ENCODE measurements at regions not wholly inside any gene's neighbourhood (a gene's known extent, or its start where the extent isn't known, plus 50 kb on each side); places are given as distances from the start of the nearest gene placed in this dataset.
"Not testable (repeated sequence)": the region's sequence is repeated elsewhere in the genome, so short reads cannot be mapped to it uniquely, and the experiment has no call there.

GRCh38 chr7:79513261-79513660 lies 59.8 kb upstream of the MAGI2 start:
- peaks cover 3% of the 10 kb centered on the region for H3K9me3 Mint-ChIP-seq
- H3K27ac Mint-ChIP-seq = no peak overlapping the region
- no peaks in the 10 kb centered on the region for H3K4me1 Mint-ChIP-seq
- no peak for DNase-seq
- no peak overlapping the region for H3K4me3 Mint-ChIP-seq
- no peaks in the 10 kb centered on the region for H3K36me3 Mint-ChIP-seq
- H3K27me3 Mint-ChIP-seq = peaks cover 5% of the 10 kb centered on the region

GRCh38 chr7:79512261-79512660 lies 58.8 kb upstream of the MAGI2 start:
- Mint-ChIP-seq H3K27me3 (peaks cover 5% of the 10 kb centered on the region), H3K36me3 (no peaks in the 10 kb centered on the region), H3K4me1 (no peaks in the 10 kb centered on the region)

GRCh38 chr7:79511056-79511455 lies 57.6 kb upstream of the MAGI2 start:
- H3K9me3 Mint-ChIP-seq, H3K27me3 Mint-ChIP-seq, DNase-seq, H3K4me3 Mint-ChIP-seq, H3K27ac Mint-ChIP-seq, H3K4me1 Mint-ChIP-seq, H3K36me3 Mint-ChIP-seq: not testable (repeated sequence)

More at GRCh38 chr7:79512261-79512660, 58.8 kb upstream of the MAGI2 start:
- Mint-ChIP-seq H3K4me3 (no peak overlapping the region), H3K27ac (no peak overlapping the region), H3K9me3 (peaks cover 3% of the 10 kb centered on the region)
- no peak for DNase-seq

DNA sequence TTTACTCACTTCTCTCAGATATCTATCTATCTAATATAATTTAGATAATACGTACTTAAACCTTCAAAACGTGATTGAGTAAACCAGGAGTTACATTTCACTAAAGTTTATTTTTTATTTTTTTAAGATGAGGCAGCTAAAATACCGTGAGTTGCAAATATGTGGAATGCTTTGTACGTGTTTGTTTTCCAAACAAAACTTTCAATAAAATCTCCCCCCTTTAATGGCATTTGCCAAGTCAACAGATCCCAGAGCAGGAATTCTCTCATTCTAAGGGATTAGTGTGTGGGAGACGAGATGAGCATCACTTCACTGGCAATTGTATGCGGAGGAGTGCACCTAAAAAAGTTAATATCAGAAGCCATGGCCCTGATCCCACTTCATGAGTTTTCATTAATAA lies 53.7 kb upstream of the MAGI2 start:
- Mint-ChIP-seq H3K27me3 (no peaks in the 10 kb centered on the region), H3K4me3 (no peak overlapping the region), H3K27ac (no peak overlapping the region), H3K9me3 (peaks cover 3% of the 10 kb centered on the region), H3K36me3 (no peaks in the 10 kb centered on the region), H3K4me1 (no peaks in the 10 kb centered on the region)
- DNase-seq = no peak

DNA sequence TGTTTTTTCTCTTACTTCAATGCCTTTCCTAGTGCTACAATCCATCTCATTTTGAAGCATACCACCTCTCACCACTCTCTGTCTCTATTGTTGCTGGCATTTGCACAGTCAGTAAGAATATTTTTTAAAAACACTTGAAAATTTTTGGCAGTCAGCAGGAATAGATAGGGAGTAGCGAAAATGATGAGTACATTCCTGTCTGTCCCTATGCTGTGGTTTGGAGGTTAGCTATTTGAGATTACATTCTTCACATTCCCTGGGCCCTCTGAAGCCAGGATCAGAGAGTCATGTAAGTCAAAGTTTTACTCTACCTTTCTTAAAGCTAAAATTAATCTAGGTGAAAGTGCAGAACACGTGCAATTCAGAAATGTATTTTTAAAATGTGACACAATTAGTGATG lies 53.0 kb upstream of the MAGI2 start:
- no peak overlapping the region for H3K4me3 Mint-ChIP-seq
- H3K4me1 Mint-ChIP-seq = no peaks in the 10 kb centered on the region
- no peak for DNase-seq
- no peaks in the 10 kb centered on the region for H3K36me3 Mint-ChIP-seq
- peaks cover 2% of the 10 kb centered on the region for H3K9me3 Mint-ChIP-seq
- H3K27me3 Mint-ChIP-seq = no peaks in the 10 kb centered on the region
- no peak overlapping the region for H3K27ac Mint-ChIP-seq

GRCh38 chr7:79504607-79505389 lies 51.3 kb upstream of the MAGI2 start:
- Mint-ChIP-seq H3K4me3 (no peak overlapping the region), H3K9me3 (no peaks in the 10 kb centered on the region), H3K27ac (no peak overlapping the region), H3K36me3 (no peaks in the 10 kb centered on the region), H3K4me1 (no peaks in the 10 kb centered on the region), H3K27me3 (no peaks in the 10 kb centered on the region)
- DNase-seq = no peak

All from activated naive CD8-positive, alpha-beta T cell treated with anti-CD3 and anti-CD28 coated beads for 36 hours (primary cell).